KMS-11 (cell line): ENCODE measurements at regions not wholly inside any gene's neighbourhood (a gene's known extent, or its start where the extent isn't known, plus 50 kb on each side); places are given as distances from the start of the nearest gene placed in this dataset.

ENCODE experiments used
- H2AFZ ChIP-seq: fragments of 200-600 bp; sonication (generic); 2 replicates; pipeline ENCODE4 v1.6.1; 2016; ENCODE audit warnings: antibody characterized with exemption, mixed run types, low read depth
- H3K27ac ChIP-seq: fragments of 200-600 bp; sonication (generic); 2 replicates; pipeline ENCODE4 v1.6.1; 2016; ENCODE audit warnings: mild to moderate bottlenecking, mixed run types
- H3K27me3 ChIP-seq: fragments of 200-600 bp; sonication (generic); 2 replicates; pipeline ENCODE4 v1.6.1; 2017; ENCODE audit warnings: mild to moderate bottlenecking, low read depth, mixed run types, moderate library complexity; ENCODE audit not compliant: insufficient read depth
- H3K36me3 ChIP-seq: fragments of 200-600 bp; sonication (generic); 2 replicates; pipeline ENCODE4 v1.6.1; 2017; ENCODE audit warnings: mild to moderate bottlenecking, mixed run types; ENCODE audit not compliant: insufficient read depth
- H3K4me1 ChIP-seq: fragments of 200-600 bp; sonication (generic); 2 replicates; pipeline ENCODE4 v1.6.1; 2016; ENCODE audit warnings: mild to moderate bottlenecking, low read depth, mixed run types; ENCODE audit not compliant: poor library complexity, severe bottlenecking
- H3K4me2 ChIP-seq: fragments of 200-600 bp; sonication (generic); 2 replicates; pipeline ENCODE4 v1.7.0; 2016; ENCODE audit warnings: mild to moderate bottlenecking, mixed run types
- H3K4me3 ChIP-seq: fragments of 200-600 bp; sonication (generic); IDR thresholded peaks from 2 replicates; pipeline ENCODE4 v1.6.1; 2017; ENCODE audit warnings: low read depth, low read length, mixed read lengths; ENCODE audit not compliant: insufficient read depth
- H3K79me2 ChIP-seq: fragments of 200-600 bp; sonication (generic); 2 replicates; pipeline ENCODE4 v1.6.1; 2016; ENCODE audit warnings: low read depth, mixed run types; ENCODE audit not compliant: insufficient read depth
- H3K9ac ChIP-seq: fragments of 200-600 bp; sonication (generic); 2 replicates; pipeline ENCODE4 v1.6.1; 2016; ENCODE audit warnings: mild to moderate bottlenecking, mixed run types
- H4K20me1 ChIP-seq: fragments of 200-600 bp; sonication (generic); 2 replicates; pipeline ENCODE4 v1.6.1; 2016; ENCODE audit warnings: mild to moderate bottlenecking, mixed run types; ENCODE audit not compliant: insufficient read depth
- CTCF ChIP-seq: fragments of 200-600 bp; sonication (generic); conservative IDR thresholded peaks from 2 replicates; pipeline ENCODE4 v1.6.1; 2017; ENCODE audit warnings: low read depth, mild to moderate bottlenecking, antibody characterized with exemption, low read length, moderate library complexity, mixed read lengths

- Histone ChIP-seq H3K27ac (no peak overlapping the region), H3K4me2 (no peak overlapping the region), H4K20me1 (no peaks in the 10 kb centered on the region), H3K4me1 (no peaks in the 10 kb centered on the region), H3K79me2 (no peaks in the 10 kb centered on the region), H3K27me3 (no peaks in the 10 kb centered on the region), H3K4me3 (no peak overlapping the region), H3K36me3 (no peaks in the 10 kb centered on the region), H2AFZ (no peak overlapping the region), H3K9ac (no peak overlapping the region)
- TF ChIP-seq CTCF: no peak
These were observed 409.4 kb upstream of the SASH1 start for GRCh38 chr6:147933224-147933623.

GRCh38 chr6:147935656-147936055 lies 407.0 kb upstream of the SASH1 start:
- H3K9ac ChIP-seq: no peak overlapping the region
- H3K4me1 ChIP-seq: peaks cover 6% of the 10 kb centered on the region
- no peaks in the 10 kb centered on the region for H4K20me1 ChIP-seq
- H3K27me3 ChIP-seq: no peaks in the 10 kb centered on the region
- H3K4me3 ChIP-seq: no peak overlapping the region
- no peak overlapping the region for H3K27ac ChIP-seq
- TF ChIP-seq CTCF: no peak
- H3K79me2 ChIP-seq: no peaks in the 10 kb centered on the region
- H3K36me3 ChIP-seq: no peaks in the 10 kb centered on the region
- H2AFZ ChIP-seq: no peak overlapping the region
- H3K4me2 ChIP-seq: no peak overlapping the region

GRCh38 chr6:147936703-147937470 lies 405.8 kb upstream of the SASH1 start:
- no peaks in the 10 kb centered on the region for H3K79me2 ChIP-seq
- no peak overlapping the region for H2AFZ ChIP-seq
- H3K27me3 ChIP-seq: no peaks in the 10 kb centered on the region
- no peak overlapping the region for H3K4me2 ChIP-seq
- H3K27ac ChIP-seq: no peak overlapping the region
- no peak overlapping the region for H3K9ac ChIP-seq
- H3K36me3 ChIP-seq: no peaks in the 10 kb centered on the region
- peaks cover 10% of the 10 kb centered on the region for H3K4me1 ChIP-seq
- H4K20me1 ChIP-seq: no peaks in the 10 kb centered on the region
- TF ChIP-seq CTCF: no peak
- H3K4me3 ChIP-seq: no peak overlapping the region

GRCh38 chr6:147941143-147941542 lies 401.5 kb upstream of the SASH1 start:
- TF ChIP-seq CTCF: no peak
- H2AFZ ChIP-seq: no peak overlapping the region
- H3K36me3 ChIP-seq: no peaks in the 10 kb centered on the region
- no peaks in the 10 kb centered on the region for H3K79me2 ChIP-seq
- H3K27ac ChIP-seq: no peak overlapping the region
- no peak overlapping the region for H3K4me3 ChIP-seq
- no peak overlapping the region for H3K4me2 ChIP-seq
- H4K20me1 ChIP-seq: no peaks in the 10 kb centered on the region
- H3K4me1 ChIP-seq: peaks cover 10% of the 10 kb centered on the region
- H3K27me3 ChIP-seq: no peaks in the 10 kb centered on the region
- no peak overlapping the region for H3K9ac ChIP-seq
